ENCODE measurements at regions not wholly inside any gene's neighbourhood (a gene's known extent, or its start where the extent isn't known, plus 50 kb on each side); places are given as distances from the start of the nearest gene placed in this dataset.

DNA sequence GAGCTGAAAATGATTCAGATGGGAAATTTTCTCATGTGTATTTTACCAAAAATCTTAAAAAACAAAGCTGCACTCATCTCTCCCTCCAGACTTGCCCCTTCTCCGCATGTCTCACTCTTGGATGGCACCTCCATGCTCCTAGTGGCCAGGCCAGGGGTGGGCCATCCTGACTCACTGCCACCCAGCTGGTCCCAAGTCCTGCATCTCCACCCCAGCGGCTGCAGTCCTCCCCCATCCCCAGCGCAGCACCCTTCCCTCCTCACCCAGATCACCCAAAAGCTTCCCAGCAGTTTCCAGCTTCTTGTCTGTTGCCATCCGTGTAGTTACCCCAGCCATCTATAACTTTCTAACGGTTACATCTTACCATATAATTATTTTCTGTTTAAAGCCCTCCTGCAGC lies 53.0 kb upstream of the INSIG1 start:
- DNase-seq (ENCODE audit: low read depth), result no peak
- H3K4me3 ChIP-seq (ENCODE audit: low read depth, low read length), result no peak overlapping the region
- TF ChIP-seq, protein P1, sequence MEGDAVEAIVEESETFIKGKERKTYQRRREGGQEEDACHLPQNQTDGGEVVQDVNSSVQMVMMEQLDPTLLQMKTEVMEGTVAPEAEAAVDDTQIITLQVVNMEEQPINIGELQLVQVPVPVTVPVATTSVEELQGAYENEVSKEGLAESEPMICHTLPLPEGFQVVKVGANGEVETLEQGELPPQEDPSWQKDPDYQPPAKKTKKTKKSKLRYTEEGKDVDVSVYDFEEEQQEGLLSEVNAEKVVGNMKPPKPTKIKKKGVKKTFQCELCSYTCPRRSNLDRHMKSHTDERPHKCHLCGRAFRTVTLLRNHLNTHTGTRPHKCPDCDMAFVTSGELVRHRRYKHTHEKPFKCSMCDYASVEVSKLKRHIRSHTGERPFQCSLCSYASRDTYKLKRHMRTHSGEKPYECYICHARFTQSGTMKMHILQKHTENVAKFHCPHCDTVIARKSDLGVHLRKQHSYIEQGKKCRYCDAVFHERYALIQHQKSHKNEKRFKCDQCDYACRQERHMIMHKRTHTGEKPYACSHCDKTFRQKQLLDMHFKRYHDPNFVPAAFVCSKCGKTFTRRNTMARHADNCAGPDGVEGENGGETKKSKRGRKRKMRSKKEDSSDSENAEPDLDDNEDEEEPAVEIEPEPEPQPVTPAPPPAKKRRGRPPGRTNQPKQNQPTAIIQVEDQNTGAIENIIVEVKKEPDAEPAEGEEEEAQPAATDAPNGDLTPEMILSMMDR (IDR thresholded peaks at IDR 0.05; ENCODE audit: insufficient read depth, low read depth, low read length, missing control alignments), result no peak

DNA sequence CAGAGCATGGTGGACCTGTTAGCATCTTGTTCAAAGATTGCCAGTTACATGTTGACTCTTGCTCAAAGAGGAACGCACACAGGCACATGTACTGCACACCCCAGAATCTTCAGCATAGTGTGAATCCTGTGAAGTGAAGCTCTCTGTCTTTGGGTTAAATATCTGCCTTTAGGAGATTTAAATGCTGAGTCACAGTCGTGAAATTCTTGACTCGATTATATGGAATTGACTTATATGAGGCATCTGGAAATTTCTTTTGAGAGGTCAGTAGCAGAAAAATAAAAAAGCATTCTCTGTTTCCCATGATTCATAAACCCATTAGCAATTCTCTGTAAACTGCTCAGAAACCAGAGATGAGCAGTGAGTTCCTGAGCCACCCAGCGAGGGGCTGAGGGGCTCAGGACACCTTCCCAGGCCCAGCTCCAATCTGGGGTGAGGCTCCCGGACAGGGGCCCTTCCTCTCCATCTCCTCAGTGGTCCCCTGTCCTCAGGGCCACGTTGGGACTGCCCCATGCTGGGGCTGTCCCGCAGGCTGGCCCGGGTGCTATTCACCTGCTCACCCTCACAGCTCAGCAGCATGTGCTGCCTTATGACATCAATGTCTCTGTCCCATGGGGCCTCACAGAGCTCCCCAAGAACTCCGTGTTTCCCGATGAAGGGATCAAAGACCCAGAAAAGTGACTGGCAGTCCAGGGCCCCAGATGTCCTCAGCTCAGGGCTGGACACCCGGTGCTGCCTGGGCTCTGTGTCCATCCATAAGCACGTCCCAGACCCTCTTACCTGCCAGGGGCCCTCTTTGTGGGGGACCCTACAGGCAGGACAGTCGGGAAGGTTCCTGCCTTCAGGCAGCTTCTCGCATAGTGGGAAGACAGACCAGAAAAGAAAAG lies 50.0 kb upstream of the INSIG1 start:
- TF ChIP-seq, protein P1 (IDR thresholded peaks at IDR 0.05; ENCODE audit: insufficient read depth, low read depth, low read length, missing control alignments), result no peak
- no peak for DNase-seq (ENCODE audit: low read depth)
- no peak overlapping the region for H3K4me3 ChIP-seq (ENCODE audit: low read depth, low read length)

Data from GM12865 (cell line).